Bone marrow (tissue), 2 donors: ENCODE measurements at regions not wholly inside any gene's neighbourhood (a gene's known extent, or its start where the extent isn't known, plus 50 kb on each side); places are given as distances from the start of the nearest gene placed in this dataset.

Experiments
- DNase-seq, 2 donors: peaks; one replicate each; lab custom pipeline; 2025; lab: John Stamatoyannopoulos, UW

DNA sequence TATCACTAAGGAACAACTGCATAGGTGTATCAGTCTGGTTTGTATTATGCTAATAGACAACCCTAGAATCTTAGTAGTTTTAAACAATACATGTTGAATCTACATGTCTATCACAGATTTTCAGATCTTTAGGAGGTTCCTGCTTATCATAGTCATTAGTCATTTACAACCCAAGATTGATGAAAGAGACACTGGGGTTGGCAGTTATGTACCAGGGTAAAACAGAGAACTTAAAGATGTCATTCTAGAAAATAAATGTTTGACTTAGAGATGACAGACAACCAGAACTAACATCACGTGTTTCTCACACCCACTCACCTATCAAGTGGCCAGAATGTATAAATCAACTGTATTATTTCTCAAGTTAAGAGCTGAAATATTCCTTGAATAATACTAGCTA, 181.9 kb downstream of the PABPC4L start:
- no peak for DNase-seq

DNA sequence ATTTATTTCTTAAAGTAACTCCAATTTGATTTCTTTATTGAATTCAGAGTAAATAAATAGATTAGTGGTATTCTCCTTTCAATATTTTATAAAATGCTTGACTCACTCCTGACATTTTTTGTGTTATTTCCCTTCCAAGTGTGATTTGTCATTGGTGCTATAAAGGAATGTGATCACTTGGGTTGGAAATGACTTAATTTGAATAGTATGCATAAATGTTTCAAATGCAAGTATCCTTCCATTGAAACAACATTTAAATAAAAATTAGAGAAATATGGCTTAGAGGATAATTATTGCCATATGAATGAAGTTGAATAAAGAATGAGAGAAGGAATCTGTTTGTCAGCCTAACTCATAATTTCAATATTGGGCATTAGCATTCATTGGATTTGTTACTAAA, 182.7 kb downstream of the PABPC4L start:
- DNase-seq, result no peak

DNA sequence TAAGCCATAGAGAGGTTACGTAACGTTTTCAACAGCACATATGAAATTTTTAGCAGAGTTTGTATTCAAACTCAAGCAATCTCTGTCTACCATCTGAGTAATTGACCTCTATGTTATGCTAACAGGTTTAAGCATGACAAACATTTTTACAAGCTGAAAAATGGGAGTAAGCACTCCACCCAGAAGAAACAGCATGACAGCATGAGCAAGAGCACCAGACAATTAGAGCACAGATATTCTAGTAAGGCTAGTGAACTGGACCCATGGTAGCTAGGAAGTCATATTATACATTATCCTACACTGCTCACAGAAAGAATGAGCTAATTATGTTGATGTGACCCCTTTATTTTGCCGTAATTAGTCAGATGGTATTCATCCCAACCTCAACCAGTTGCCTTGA, 200.5 kb downstream of the PABPC4L start:
- no peak for DNase-seq

DNA sequence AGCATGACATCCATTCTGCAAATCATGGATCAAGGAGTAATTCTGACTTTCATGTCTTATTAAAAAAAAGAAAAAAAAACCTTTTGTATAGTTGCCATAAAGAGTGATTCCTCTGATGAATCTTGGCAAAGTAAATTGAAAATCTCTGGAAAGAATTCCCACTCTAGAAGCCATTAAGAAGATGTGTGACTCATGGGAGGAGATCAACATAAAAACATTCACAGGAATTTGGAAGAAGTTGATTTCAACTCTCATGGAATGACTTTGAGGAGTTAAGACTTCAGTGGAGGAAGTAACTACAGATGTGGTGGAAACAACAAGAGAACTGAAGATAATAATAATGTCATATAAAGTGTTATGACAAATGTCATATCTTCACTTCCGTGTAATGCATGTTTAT, 204.2 kb downstream of the PABPC4L start:
- DNase-seq, result no peak

DNA sequence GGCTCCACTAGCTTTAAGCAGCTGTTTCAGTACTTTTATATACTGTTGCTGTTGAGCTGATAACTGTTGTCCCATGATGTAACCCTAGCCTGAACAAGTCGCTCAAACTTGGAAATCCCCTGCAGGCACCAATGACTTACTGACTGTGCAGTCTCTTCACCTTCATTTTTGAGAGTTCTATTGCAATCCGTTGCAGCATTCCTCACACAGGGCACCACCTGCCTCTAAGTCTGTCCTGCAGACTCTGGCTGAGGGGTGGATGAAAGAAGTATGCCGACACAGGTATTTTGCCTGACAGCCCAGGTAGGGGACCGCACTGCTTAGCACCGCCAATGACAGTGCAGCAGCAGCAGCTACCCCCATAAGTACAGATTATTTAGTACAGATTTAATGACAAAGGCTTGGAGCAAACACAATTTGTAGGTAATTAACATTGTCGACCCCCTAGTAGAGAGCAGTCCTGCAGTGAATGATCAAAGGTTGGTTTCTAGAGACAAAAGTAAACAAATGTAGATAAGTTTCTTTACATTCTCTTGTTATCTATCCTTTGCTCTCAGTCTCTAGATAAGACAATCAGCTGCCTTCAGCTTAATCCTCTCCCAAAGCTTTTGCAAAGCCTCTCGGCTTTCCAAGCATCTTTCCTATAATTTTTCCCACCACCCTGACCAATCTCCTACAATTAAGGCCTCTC, 205.0 kb downstream of the PABPC4L start:
- DNase-seq, result no peak

DNA sequence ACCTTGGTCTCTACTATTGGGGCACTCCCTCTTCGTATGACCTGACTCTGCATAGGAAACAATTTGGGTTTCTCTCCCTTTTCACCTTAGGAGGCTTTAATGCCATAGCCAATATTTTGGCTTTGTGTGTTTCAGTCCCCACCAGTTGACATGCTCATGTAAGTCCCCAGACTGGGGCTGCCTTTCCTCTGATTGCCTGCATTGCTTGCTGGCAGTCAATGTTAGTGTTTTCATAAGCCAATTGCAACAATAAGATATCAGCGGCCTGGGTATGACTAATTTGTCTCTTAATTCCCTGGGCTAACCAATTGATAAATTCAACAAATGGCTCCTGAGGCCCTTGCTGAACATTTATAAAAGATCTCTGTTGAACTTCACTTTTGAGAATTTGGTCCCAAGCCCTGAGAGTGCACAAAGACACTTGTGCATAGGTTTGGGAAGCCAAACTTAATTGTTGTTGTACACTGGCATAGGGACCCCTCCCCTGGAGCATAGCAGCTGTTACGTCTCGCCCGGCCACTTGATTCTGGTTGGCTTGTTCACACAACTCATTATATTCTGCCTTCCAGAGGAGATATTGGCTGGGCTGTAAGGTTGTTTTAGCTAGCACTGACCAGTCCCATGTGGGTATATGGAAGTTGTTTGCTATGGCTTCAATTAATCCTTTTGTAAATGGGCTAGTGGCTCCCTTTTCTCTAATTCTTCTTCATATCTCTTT, 206.2 kb downstream of the PABPC4L start:
- DNase-seq, result no peak

DNA sequence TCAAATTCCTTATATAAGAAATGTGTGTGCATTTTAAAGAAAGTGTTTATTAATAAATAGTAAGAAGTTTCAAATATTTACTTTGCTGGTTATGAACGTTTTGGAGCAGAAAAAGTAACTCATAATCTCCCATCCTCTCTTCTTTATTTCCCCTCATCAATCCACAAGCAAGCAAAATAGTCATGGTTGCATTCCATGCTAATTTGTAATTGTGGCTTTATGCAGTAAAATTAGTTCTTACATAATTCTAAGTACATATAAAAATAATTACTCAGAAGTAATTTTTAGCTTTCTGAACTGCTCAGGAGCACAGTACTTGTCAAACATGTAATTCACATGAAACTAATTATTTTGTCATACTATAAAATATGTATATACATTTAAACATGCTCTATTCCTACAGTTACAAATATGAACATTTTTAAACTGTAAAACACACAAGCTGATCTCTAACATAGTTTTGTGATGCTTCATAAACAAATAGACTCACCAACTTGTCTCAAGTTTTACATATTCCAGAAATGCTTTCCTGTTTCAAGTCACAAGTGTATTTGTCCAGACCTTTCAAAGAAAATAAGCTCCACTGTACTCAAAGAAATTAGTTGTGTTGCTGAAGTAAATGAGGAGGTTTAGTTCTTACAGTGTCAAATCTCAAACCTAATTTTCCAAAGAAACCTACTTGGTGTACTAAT, 218.9 kb downstream of the PABPC4L start:
- DNase-seq, result no peak

DNA sequence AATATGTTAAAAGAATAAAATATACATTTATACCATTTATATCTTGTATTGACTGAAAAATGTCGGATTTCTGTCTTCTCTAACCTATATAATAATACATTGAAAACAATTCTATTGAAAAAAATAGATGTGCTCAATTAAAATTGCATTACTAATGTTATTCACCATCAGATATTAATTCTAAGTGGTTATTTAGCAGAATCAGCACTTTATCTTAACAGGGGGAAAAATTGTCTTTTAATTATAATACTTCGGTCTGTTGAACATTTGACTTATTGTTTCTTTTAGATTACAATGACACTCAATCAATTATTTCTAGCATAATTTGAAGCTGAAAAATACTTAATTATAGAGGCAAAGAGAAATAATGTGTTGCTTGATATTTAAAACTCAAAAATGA, 220.3 kb downstream of the PABPC4L start:
- no peak for DNase-seq

DNA sequence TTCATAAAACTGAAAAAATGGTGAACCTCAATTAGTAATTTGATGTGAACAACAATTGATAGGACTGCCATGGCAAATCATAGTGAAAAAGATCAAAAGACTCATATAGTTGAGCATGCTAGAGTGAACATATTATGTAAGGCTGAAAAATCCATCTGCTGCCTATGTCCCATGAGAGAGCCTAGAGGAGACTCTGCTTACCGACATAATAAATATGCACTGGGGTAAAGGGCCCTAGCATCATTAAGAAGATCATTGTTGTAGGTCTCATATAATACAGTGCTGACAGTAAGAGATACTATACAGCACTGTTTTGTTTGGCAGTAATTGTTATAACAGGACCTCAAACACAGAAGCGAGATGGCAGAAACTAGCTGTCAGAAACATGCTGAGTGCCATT, 229.0 kb downstream of the PABPC4L start:
- no peak for DNase-seq

DNA sequence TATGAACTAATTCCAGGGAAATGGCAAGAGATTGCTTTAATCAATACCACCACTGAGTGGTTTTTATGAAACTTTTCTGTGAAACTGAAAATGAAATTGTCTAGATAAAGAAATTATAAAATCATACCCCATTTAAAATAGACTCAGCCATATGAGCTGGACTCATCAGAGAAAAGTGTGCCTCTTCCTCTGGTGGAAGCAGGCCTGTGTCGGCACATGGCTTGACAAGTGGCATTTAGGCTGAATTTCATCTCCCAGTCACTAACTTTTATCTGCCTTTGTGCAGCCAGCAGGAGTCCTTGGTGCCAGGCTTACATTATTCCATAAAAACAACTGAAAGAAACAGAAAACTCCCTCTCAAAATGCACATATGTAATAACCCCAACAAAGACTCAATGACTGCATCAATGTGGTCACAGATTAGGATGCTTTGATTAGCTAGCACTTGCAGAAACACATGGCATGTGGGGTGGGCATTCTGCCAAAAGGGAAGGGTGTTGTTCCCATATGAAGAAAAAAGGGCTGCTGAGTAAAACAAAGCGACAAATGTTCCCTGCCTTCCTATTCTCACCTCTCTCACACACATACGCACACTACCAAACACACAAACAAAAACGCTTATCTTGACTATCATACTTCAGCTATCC, 232.3 kb downstream of the PABPC4L start:
- no peak for DNase-seq

DNA sequence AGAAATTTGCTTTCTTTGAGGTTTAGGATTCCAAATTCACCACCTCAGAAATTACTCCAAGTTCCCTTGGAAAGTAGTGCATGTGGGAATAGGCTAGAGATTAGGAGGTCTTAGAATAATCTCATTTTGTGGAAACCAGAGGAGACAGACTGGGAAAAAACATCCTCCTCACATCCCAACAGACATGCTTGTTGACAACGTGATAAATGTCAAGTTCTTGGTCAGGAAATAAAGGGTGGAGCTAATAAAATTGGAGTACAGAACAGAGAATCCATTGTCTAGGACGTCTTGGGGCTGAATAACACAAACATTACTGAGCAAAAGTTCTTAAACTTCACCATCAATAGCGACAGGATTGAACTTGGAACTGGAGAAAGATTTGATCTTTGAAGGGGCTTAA, 233.4 kb downstream of the PABPC4L start:
- no peak for DNase-seq

DNA sequence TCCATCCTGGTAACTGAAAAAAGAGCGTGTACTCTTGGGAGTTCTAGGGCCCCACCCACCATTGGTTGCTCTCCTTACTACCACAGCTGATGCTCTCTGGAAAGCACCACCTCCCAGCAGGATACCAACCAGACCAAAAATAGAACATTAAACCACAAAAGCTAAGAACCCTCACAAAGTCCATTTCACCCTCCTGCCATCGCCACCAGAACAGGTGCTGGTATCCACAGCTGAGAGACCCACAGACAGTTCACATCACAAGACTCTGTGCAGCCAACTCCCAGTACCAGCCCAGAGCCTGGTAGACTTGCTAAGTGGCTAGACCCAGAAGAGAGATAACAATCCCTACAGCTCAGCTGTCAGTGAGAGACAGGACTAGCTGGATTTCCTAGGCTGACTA, 240.6 kb downstream of the PABPC4L start:
- no peak for DNase-seq

DNA sequence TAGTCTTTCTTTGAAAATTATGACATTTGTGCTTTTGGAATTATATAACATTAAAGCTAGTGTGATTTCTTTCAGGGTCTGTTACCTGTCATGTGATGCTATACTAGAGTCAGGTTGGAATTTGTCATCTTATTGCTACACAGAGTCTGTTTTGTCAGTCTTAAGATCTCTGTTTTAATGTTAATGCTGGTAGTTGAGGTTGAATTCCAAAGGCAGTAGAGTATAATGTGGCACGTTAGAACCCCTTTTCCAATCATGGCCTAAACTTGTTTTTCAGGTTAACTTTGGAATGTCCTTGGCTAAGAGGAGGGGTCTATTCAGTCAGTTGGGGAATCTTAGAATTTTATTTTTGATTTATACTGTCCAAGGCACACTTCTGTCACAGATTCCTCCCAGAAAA, 258.5 kb downstream of the PABPC4L start:
- DNase-seq, result no peak

DNA sequence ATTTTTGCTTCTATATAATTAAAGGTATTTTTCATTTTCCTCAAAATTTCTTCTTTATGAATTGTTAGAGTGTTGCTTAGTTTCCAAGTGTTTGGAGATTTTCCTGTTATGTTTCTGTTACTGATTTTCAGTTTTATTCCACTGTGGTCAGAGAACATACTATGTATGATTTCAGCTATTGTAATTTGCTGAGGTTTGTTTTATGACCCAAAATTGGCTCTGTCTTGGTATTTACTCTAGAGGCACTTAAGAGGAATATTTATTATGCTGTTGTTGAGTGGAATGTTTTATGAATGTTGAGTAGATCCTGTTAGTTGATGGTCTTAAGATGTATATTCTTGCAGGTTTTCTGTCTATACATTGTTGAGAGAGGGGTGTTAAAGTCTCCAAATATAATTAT, 263.5 kb downstream of the PABPC4L start:
- no peak for DNase-seq

DNA sequence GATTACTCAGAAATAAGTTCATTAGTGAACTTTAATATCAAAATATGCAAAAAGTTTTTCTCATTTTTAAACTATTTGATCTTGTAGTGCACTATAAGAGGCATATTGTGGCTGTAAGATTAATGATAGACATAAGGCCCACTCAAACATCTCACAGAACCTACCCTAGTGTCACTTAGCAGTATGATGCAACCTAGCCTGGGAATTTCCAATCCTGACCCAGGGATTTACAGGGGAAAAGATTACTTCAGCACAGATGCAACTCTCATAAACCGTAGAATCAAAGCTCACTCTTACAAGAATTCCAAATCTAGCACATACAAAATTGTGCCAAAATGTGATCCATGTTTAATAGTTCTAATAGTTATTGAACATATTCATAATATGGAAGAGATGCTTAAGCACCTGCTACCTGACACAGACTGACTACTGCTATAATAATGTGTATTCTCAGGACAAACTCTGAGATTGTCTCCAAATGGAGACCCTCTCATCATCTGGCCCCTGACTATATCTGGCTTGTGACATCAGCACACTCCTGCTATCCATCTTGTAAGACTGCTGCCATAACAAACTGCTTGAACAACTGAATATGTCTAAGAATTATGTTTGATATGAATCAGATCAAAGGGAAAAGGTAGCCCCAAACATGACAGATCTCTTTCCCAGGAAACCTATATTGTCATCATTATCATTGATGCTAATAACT, 271.9 kb downstream of the PABPC4L start:
- DNase-seq, result no peak

DNA sequence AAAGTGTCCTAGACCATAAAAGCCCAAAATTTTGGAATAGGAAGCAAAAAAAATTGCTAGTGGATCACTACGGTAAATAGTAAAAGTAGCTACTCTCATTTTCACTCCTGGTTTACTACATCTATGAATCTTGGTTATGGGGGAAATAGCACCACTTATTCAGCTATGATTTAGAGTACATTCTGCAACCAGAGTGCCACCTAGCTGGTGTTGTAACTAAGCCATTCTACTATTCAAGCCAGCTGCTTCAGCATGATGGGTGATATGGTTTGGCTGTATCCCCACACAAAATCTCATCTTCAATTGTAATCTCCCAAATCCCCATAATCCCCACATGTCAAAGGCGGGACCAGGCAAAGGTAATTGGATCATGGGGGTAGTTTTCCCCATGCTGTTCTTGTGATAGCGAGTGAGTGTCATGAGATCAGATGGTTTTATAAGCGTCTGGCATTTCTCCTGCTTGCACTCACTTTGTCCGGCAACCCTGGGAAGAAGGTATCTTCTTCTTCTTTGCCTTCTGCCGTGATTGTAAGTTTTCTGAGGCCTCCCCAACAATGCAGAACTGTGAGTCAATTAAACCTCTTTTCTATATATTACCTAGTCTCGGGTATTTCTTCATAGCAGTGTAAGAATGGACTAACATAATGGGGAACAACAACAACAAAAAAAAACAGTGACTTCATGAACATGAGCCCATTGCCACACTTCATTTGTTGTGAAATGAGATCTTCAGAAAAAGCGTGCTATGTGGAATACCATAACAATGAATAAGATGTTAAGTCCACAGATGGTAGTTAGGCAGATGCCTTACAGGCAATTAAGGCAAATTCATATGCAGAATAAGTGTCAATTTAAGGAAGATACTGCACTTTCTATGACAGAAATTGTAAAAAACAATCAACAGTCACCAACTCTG, 280.1 kb downstream of the PABPC4L start:
- DNase-seq, result no peak

DNA sequence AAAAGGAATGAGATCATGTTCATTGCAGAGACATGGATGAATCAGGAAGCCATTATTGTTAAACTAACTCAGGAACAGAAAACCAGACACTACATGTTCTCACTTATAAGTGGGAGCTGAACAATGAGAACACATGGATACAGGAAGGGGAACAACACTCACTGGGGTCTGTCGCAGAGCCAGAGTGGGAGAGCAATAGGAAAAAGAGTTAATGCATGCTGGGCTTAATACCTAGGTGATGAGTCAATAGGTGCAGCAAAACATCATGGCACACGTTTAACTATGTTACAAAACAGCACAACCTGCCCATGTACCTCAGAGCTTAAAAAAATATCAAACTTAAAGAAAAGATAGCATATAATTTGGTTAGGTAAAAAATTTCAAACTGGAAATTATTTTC, 281.4 kb downstream of the PABPC4L start:
- DNase-seq, result no peak

DNA sequence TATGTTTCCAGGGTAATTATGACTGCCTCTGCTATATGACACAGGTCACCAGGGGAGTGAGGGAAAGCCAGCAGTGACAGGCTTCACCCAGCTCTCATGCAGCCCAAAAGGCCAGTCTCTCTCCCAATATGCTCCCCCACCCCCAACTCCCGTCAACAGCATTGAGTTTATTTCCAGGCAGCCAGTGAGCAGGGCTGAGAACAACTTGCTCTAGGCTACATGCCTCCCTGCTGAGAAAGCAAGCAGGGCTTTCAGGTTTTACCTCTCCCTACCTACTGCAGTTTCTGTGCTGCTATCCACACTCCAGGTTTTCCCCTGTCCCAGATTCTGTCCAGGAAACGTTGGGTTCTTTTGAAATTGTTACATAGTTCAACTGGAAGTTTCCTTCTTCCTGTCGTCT, 291.4 kb downstream of the PABPC4L start:
- DNase-seq, result no peak

DNA sequence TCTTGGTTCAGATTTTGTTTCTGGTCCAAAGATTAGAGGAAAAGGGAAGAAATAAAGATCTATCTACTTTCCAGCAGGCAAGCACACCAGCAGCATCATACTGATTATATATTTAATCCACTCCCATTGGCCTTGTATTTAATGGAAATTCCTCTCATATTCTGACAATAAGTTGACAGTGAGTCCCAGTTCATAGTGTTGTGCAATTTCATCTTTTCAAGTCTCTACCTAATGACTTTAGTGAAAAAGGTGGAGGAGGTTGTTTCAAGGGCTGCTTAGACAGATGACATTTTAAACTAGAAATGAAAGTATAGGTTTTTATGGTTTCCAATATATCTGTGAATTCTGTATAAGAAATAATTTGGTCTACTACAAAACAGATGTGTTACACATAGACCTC, 298.6 kb downstream of the PABPC4L start:
- no peak for DNase-seq

DNA sequence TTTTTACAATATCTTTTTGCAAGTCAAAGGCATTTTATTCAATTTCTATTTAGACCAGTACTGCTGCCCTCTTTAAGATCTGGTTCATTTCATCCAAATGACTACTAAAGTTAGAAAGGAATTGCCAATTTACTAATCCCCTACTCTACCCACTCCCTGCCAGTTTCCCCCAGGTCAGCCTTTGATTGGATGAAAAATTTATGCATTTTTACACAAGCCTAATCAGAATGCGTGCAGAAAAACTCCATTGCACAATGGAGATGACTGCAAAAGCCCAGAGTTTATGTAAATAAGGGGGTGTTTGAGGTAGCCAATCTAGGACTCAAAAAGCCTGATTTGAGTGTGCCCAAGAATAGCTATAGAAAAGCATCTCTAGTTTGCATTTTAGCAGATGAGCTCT, 310.6 kb downstream of the PABPC4L start:
- DNase-seq, result no peak

DNA sequence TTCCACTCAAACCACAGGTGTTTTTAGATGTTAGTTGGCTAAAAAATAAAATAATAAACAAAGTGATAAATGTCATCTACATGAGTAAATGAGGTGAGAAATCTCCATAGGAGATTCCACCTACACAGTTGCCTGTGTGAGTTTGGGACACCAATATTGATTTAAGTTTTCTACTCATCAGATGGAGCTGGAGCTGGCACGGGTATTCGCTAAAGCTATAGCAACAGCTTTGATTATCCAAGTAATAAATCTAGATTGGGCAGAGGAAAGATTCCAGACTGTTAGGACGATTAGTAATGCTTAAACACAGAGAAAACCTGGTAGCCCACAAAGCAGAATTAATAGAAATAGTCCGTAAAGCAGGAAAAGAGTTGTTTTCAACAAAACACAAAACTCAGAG, 313.9 kb downstream of the PABPC4L start:
- no peak for DNase-seq
